ENCODE measurements at regions not wholly inside any gene's neighbourhood (a gene's known extent, or its start where the extent isn't known, plus 50 kb on each side); places are given as distances from the start of the nearest gene placed in this dataset.

DNA sequence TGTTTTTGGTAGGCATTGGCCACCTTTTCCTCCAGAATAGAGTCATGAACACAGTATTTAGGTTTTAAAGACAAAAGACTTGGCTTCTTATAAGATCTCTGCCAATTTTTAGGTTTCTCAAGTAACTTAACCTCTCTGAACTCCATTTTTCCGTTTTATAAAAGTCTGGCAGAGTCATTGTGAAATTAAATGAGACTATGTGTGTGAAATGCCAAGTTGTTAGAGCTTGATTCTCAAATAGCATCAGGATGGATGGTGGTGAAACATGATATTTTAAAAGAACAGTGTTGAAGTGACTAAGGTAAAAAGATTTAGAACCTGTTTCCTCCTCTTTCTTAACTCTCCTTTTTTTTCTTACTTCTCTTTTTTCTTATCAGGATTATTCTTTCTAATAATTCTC, 617.7 kb upstream of the SLITRK1 start:
- TF ChIP-seq, protein P1, sequence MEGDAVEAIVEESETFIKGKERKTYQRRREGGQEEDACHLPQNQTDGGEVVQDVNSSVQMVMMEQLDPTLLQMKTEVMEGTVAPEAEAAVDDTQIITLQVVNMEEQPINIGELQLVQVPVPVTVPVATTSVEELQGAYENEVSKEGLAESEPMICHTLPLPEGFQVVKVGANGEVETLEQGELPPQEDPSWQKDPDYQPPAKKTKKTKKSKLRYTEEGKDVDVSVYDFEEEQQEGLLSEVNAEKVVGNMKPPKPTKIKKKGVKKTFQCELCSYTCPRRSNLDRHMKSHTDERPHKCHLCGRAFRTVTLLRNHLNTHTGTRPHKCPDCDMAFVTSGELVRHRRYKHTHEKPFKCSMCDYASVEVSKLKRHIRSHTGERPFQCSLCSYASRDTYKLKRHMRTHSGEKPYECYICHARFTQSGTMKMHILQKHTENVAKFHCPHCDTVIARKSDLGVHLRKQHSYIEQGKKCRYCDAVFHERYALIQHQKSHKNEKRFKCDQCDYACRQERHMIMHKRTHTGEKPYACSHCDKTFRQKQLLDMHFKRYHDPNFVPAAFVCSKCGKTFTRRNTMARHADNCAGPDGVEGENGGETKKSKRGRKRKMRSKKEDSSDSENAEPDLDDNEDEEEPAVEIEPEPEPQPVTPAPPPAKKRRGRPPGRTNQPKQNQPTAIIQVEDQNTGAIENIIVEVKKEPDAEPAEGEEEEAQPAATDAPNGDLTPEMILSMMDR (IDR thresholded peaks at IDR 0.05; ENCODE audit: control insufficient read depth, extremely low read depth, insufficient read depth) = no peak
- H3K4me3 ChIP-seq (ENCODE audit: low read depth, low read length) = no peak overlapping the region
- no peak for DNase-seq (ENCODE audit: low read depth)

DNA sequence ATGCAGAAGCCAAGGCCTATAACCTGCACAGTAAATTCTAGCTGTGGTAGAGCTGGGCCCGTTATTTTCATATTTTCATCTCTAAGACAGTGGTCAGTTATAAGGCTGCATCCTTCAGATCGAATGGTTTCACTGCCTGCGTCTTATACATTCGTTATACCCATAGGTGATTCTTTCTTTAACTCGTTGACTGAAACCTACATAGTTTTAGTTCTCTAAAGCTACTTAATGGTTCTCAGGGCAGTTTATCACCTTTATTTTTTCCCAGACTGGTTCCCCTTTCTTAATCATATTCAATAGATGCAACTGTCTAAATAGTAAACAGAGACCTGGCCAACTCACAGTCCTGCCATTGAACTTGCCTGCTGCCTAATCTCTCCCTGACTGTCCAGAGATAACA, 615.3 kb upstream of the SLITRK1 start:
- TF ChIP-seq, protein P1 (IDR thresholded peaks at IDR 0.05; ENCODE audit: control insufficient read depth, extremely low read depth, insufficient read depth) = no peak
- no peak for DNase-seq (ENCODE audit: low read depth)
- H3K4me3 ChIP-seq (ENCODE audit: low read depth, low read length) = no peak overlapping the region

DNA sequence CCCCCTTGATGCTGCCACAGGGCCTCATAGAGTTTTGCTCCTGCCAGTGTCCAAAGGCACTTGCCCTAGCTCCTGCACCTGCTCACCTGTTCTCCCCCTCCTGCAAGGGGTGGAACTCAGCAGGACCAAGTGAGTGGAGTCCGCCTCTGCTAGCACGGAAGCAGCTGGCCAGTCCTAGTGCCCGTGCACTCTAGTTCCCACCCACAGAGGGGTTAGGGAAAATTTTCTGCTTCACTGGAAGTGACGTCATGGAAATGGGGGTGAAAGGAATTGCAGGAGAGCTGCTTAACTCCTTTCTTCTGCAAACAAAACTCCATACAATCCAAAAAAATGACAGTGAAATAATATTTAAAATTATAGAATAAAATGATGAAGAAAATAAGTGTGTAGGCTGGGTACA, 609.7 kb upstream of the SLITRK1 start:
- DNase-seq (ENCODE audit: low read depth) = no peak
- no peak overlapping the region for H3K4me3 ChIP-seq (ENCODE audit: low read depth, low read length)
- TF ChIP-seq, protein P1 (IDR thresholded peaks at IDR 0.05; ENCODE audit: control insufficient read depth, extremely low read depth, insufficient read depth) = no peak

- TF ChIP-seq, protein P1 (IDR thresholded peaks at IDR 0.05; ENCODE audit: control insufficient read depth, extremely low read depth, insufficient read depth) = no peak
- no peak overlapping the region for H3K4me3 ChIP-seq (ENCODE audit: low read depth, low read length)
- no peak for DNase-seq (ENCODE audit: low read depth)
Observed at GRCh38 chr13:84487752-84488151, 605.5 kb upstream of the SLITRK1 start.

DNA sequence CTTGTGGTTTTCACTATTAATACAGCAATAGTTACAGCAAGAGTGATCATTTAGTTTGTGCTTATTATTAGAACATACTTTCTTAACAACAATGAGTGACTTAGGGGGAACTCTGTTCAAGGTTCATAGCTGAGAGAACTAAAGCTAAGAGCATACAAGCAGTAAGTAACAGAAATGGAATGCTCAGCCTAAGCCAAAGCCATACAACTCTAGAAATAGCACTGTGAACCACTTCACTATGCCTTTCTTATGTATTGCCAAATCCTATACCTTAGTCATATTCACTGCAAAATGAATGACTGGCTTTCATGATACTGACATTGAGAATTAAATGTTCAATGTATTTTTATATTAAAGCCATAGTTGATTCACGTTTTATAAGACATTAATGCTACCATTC, 599.7 kb upstream of the SLITRK1 start:
- no peak for DNase-seq (ENCODE audit: low read depth)
- TF ChIP-seq, protein P1 (IDR thresholded peaks at IDR 0.05; ENCODE audit: control insufficient read depth, extremely low read depth, insufficient read depth) = no peak
- no peak overlapping the region for H3K4me3 ChIP-seq (ENCODE audit: low read depth, low read length)

GRCh38 chr13:84479656-84480055, 597.4 kb upstream of the SLITRK1 start:
- TF ChIP-seq, protein P1 (IDR thresholded peaks at IDR 0.05; ENCODE audit: control insufficient read depth, extremely low read depth, insufficient read depth) = no peak
- no peak for DNase-seq (ENCODE audit: low read depth)
- H3K4me3 ChIP-seq (ENCODE audit: low read depth, low read length) = no peak overlapping the region

GRCh38 chr13:84470528-84470927, 588.3 kb upstream of the SLITRK1 start:
- DNase-seq (ENCODE audit: low read depth) = no peak
- TF ChIP-seq, protein P1 (IDR thresholded peaks at IDR 0.05; ENCODE audit: control insufficient read depth, extremely low read depth, insufficient read depth) = no peak
- H3K4me3 ChIP-seq (ENCODE audit: low read depth, low read length) = no peak overlapping the region

Data from LNCaP clone FGC (cell line).